ENCODE measurements at regions not wholly inside any gene's neighbourhood (a gene's known extent, or its start where the extent isn't known, plus 50 kb on each side); places are given as distances from the start of the nearest gene placed in this dataset.
"Not testable (repeated sequence)": the region's sequence is repeated elsewhere in the genome, so short reads cannot be mapped to it uniquely, and the experiment has no call there.

DNA sequence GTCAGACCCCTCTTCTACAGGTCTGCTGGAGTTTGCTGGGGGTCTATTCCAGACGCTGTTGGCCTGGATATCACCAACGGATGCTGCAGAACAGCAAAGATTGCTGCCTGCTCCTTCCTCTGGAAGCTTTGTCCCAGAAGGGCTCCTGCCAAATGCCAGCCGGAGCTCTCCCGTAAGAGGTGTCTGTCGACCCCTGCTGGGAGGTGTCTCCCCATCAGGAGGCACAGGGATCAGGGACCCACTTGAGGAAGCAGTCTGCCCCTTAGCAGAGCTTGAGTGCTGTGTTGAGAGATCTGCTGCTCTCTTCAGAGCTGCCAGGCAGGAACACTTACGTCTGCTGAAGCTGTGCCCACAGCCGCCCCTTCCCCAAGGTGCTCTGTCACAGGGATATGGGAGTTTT lies 122.1 kb upstream of the TNP1 start:
- H3K79me2 ChIP-seq (ENCODE audit: control insufficient read depth, insufficient read depth, low read length); H3K18ac ChIP-seq (ENCODE audit: low read length); H3K79me1 ChIP-seq (ENCODE audit: low read length); H2BK15ac ChIP-seq (replicated peaks; ENCODE audit: low read depth); H2BK120ac ChIP-seq (ENCODE audit: low read depth, low read length); H2BK5ac ChIP-seq (ENCODE audit: low read length); H4K5ac ChIP-seq (ENCODE audit: low read length); H3K23ac ChIP-seq (ENCODE audit: low read length); H3K4me1 ChIP-seq (ENCODE audit: control insufficient read depth, low read depth, low read length); H3K9ac ChIP-seq (ENCODE audit: low read length); H3K4me2 ChIP-seq (ENCODE audit: low read length); H3K27me3 ChIP-seq (ENCODE audit: insufficient read depth, low read length, poor library complexity); H3K36me3 ChIP-seq (ENCODE audit: control insufficient read depth, insufficient read depth, low read length); H3K4ac ChIP-seq (ENCODE audit: low read depth, low read length); H3K4me3 ChIP-seq (ENCODE audit: low read length); H3K27ac ChIP-seq (ENCODE audit: low read depth, low read length); H2AK5ac ChIP-seq (ENCODE audit: low read length); H4K8ac ChIP-seq (ENCODE audit: low read depth, low read length); H3K56ac ChIP-seq (ENCODE audit: low read length); DNase-seq: not testable (repeated sequence)
- no CpG with 5 or more reads among the region's 7 CpGs for WGBS (ENCODE audit: extremely low coverage, insufficient coverage, low lambda C conversion rate)

- not testable (repeated sequence) for H3K4me1 ChIP-seq (ENCODE audit: control insufficient read depth, low read depth, low read length); H3K4me2 ChIP-seq (ENCODE audit: low read length); DNase-seq; H3K4me3 ChIP-seq (ENCODE audit: low read length); H3K18ac ChIP-seq (ENCODE audit: low read length); H2AK5ac ChIP-seq (ENCODE audit: low read length); H3K4ac ChIP-seq (ENCODE audit: low read depth, low read length); H3K27ac ChIP-seq (ENCODE audit: low read depth, low read length); H2BK120ac ChIP-seq (ENCODE audit: low read depth, low read length); H3K36me3 ChIP-seq (ENCODE audit: control insufficient read depth, insufficient read depth, low read length); H3K9ac ChIP-seq (ENCODE audit: low read length); H4K5ac ChIP-seq (ENCODE audit: low read length); H4K8ac ChIP-seq (ENCODE audit: low read depth, low read length); H3K56ac ChIP-seq (ENCODE audit: low read length); H3K27me3 ChIP-seq (ENCODE audit: insufficient read depth, low read length, poor library complexity); H3K79me1 ChIP-seq (ENCODE audit: low read length); H3K79me2 ChIP-seq (ENCODE audit: control insufficient read depth, insufficient read depth, low read length); H3K23ac ChIP-seq (ENCODE audit: low read length); H2BK15ac ChIP-seq (replicated peaks; ENCODE audit: low read depth); H2BK5ac ChIP-seq (ENCODE audit: low read length)
- WGBS (ENCODE audit: extremely low coverage, insufficient coverage, low lambda C conversion rate): no CpG with 5 or more reads among the region's 1 CpG
Observed at GRCh38 chr2:216980510-216980909, 120.6 kb upstream of the TNP1 start.

- no peak overlapping the region for H3K4me2 ChIP-seq (ENCODE audit: low read length)
- no peak overlapping the region for H3K4ac ChIP-seq (ENCODE audit: low read depth, low read length)
- H2AK5ac ChIP-seq (ENCODE audit: low read length): no peak overlapping the region
- no peak overlapping the region for H2BK5ac ChIP-seq (ENCODE audit: low read length)
- no peaks in the 10 kb centered on the region for H3K27me3 ChIP-seq (ENCODE audit: insufficient read depth, low read length, poor library complexity)
- no peaks in the 10 kb centered on the region for H3K36me3 ChIP-seq (ENCODE audit: control insufficient read depth, insufficient read depth, low read length)
- no peaks in the 10 kb centered on the region for H3K79me2 ChIP-seq (ENCODE audit: control insufficient read depth, insufficient read depth, low read length)
- H3K9ac ChIP-seq (ENCODE audit: low read length): no peak overlapping the region
- DNase-seq: no peak
- H3K27ac ChIP-seq (ENCODE audit: low read depth, low read length): no peak overlapping the region
- no peaks in the 10 kb centered on the region for H3K79me1 ChIP-seq (ENCODE audit: low read length)
- H3K18ac ChIP-seq (ENCODE audit: low read length): no peak overlapping the region
- no peak overlapping the region for H3K56ac ChIP-seq (ENCODE audit: low read length)
- H2BK15ac ChIP-seq (replicated peaks; ENCODE audit: low read depth): no peak overlapping the region
- H3K4me3 ChIP-seq (ENCODE audit: low read length): no peak overlapping the region
- no peak overlapping the region for H4K5ac ChIP-seq (ENCODE audit: low read length)
- no peak overlapping the region for H4K8ac ChIP-seq (ENCODE audit: low read depth, low read length)
- WGBS (ENCODE audit: extremely low coverage, insufficient coverage, low lambda C conversion rate): no CpG with 5 or more reads among the region's 12 CpGs
- no peak overlapping the region for H3K23ac ChIP-seq (ENCODE audit: low read length)
- H2BK120ac ChIP-seq (ENCODE audit: low read depth, low read length): no peak overlapping the region
- no peaks in the 10 kb centered on the region for H3K4me1 ChIP-seq (ENCODE audit: control insufficient read depth, low read depth, low read length)
Observed at GRCh38 chr2:216974321-216975302, 114.7 kb upstream of the TNP1 start.

DNA sequence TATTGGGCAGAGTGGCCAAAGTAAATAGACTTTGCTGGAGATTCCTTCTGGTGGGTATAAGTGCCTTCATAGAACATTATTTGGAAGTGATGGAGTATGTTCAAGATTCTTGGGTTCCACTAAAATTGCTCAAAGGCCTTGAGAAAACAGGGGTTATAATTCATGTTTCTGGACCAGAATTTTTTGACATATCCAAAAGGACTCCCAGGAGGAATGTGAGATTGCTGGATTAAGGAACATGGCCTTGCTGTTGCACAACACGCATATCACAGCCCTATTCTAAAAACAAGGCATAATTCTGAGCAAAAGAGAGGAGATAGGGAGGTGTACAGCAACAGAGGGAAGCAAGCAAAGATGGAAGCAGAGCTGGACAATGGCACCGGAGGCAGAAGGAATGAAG lies 111.7 kb upstream of the TNP1 start:
- no peak overlapping the region for H3K4me2 ChIP-seq (ENCODE audit: low read length)
- H3K36me3 ChIP-seq (ENCODE audit: control insufficient read depth, insufficient read depth, low read length): no peaks in the 10 kb centered on the region
- no peak for DNase-seq
- no peak overlapping the region for H3K4me3 ChIP-seq (ENCODE audit: low read length)
- H3K4me1 ChIP-seq (ENCODE audit: control insufficient read depth, low read depth, low read length): no peaks in the 10 kb centered on the region
- H2BK15ac ChIP-seq (replicated peaks; ENCODE audit: low read depth): no peak overlapping the region
- H4K8ac ChIP-seq (ENCODE audit: low read depth, low read length): no peak overlapping the region
- H3K27me3 ChIP-seq (ENCODE audit: insufficient read depth, low read length, poor library complexity): no peaks in the 10 kb centered on the region
- no peak overlapping the region for H2BK5ac ChIP-seq (ENCODE audit: low read length)
- no peak overlapping the region for H3K4ac ChIP-seq (ENCODE audit: low read depth, low read length)
- H3K23ac ChIP-seq (ENCODE audit: low read length): no peak overlapping the region
- no peak overlapping the region for H4K5ac ChIP-seq (ENCODE audit: low read length)
- H3K9ac ChIP-seq (ENCODE audit: low read length): no peak overlapping the region
- no peak overlapping the region for H3K27ac ChIP-seq (ENCODE audit: low read depth, low read length)
- no peaks in the 10 kb centered on the region for H3K79me1 ChIP-seq (ENCODE audit: low read length)
- H3K79me2 ChIP-seq (ENCODE audit: control insufficient read depth, insufficient read depth, low read length): no peaks in the 10 kb centered on the region
- H3K18ac ChIP-seq (ENCODE audit: low read length): no peak overlapping the region
- H3K56ac ChIP-seq (ENCODE audit: low read length): no peak overlapping the region
- no peak overlapping the region for H2BK120ac ChIP-seq (ENCODE audit: low read depth, low read length)
- WGBS (ENCODE audit: extremely low coverage, insufficient coverage, low lambda C conversion rate): no CpG with 5 or more reads among the region's 2 CpGs
- H2AK5ac ChIP-seq (ENCODE audit: low read length): no peak overlapping the region

GRCh38 chr2:216970359-216970915 lies 110.6 kb upstream of the TNP1 start:
- Histone ChIP-seq H4K5ac (ENCODE audit: low read length) (no peak overlapping the region), H3K4me3 (ENCODE audit: low read length) (no peak overlapping the region), H3K4ac (ENCODE audit: low read depth, low read length) (no peak overlapping the region), H3K27ac (ENCODE audit: low read depth, low read length) (no peak overlapping the region), H2AK5ac (ENCODE audit: low read length) (no peak overlapping the region), H3K56ac (ENCODE audit: low read length) (no peak overlapping the region), H3K18ac (ENCODE audit: low read length) (no peak overlapping the region), H2BK120ac (ENCODE audit: low read depth, low read length) (no peak overlapping the region), H3K36me3 (ENCODE audit: control insufficient read depth, insufficient read depth, low read length) (no peaks in the 10 kb centered on the region), H3K9ac (ENCODE audit: low read length) (no peak overlapping the region), H3K79me1 (ENCODE audit: low read length) (no peaks in the 10 kb centered on the region), H3K23ac (ENCODE audit: low read length) (no peak overlapping the region), H3K4me1 (ENCODE audit: control insufficient read depth, low read depth, low read length) (no peaks in the 10 kb centered on the region), H2BK15ac (replicated peaks; ENCODE audit: low read depth) (no peak overlapping the region), H3K27me3 (ENCODE audit: insufficient read depth, low read length, poor library complexity) (no peaks in the 10 kb centered on the region), H2BK5ac (ENCODE audit: low read length) (no peak overlapping the region), H4K8ac (ENCODE audit: low read depth, low read length) (no peak overlapping the region), H3K79me2 (ENCODE audit: control insufficient read depth, insufficient read depth, low read length) (no peaks in the 10 kb centered on the region), H3K4me2 (ENCODE audit: low read length) (no peak overlapping the region)
- DNase-seq: no peak
- WGBS (ENCODE audit: extremely low coverage, insufficient coverage, low lambda C conversion rate): no CpG with 5 or more reads among the region's 2 CpGs
